GM23338 (cell line): ENCODE measurements at regions not wholly inside any gene's neighbourhood (a gene's known extent, or its start where the extent isn't known, plus 50 kb on each side); places are given as distances from the start of the nearest gene placed in this dataset.

Experiments used
- ATAC-seq: fragments of 200-7000 bp; cut with Tn5 transposase; 3 replicates; pipeline ENCODE4 v1.9.1; 2020
- DNase-seq: peaks from one replicate; pipeline ENCODE4 v3.0.0-alpha.2; 2015; ENCODE audit warnings: low spot score
- H2AFZ ChIP-seq: fragments of 200-600 bp; sonication (generic); 2 replicates; pipeline ENCODE4 v1.8.0; 2016; ENCODE audit warnings: antibody characterized with exemption, mild to moderate bottlenecking, moderate library complexity
- H3F3A ChIP-seq: fragments of 200-600 bp; sonication (generic); replicated peaks from 2 replicates; pipeline ENCODE4 v1.8.0; 2017; ENCODE audit warnings: antibody characterized with exemption, mixed run types, low read depth
- H3K27ac ChIP-seq: fragments of 200-600 bp; sonication (generic); 2 replicates; pipeline ENCODE4 v1.6.1; 2016; ENCODE audit warnings: low read depth
- H3K27me3 ChIP-seq: fragments of 200-600 bp; sonication (generic); 2 replicates; pipeline ENCODE4 v1.8.0; 2016; ENCODE audit warnings: mild to moderate bottlenecking, mixed run types, moderate library complexity; ENCODE audit not compliant: insufficient read depth
- H3K36me3 ChIP-seq: fragments of 200-600 bp; sonication (generic); 2 replicates; pipeline ENCODE4 v1.8.0; 2016; ENCODE audit warnings: mild to moderate bottlenecking; ENCODE audit not compliant: insufficient read depth
- H3K4me1 ChIP-seq: fragments of 200-600 bp; sonication (generic); 2 replicates; pipeline ENCODE4 v1.8.0; 2016; ENCODE audit warnings: mild to moderate bottlenecking, moderate library complexity; ENCODE audit not compliant: insufficient read depth
- H3K4me2 ChIP-seq: fragments of 200-600 bp; sonication (generic); 2 replicates; pipeline ENCODE4 v1.7.1; 2017; ENCODE audit warnings: mixed run types
- H3K4me3 ChIP-seq: fragments of 200-600 bp; sonication (generic); 2 replicates; pipeline ENCODE4 v1.6.1; 2016; ENCODE audit warnings: mixed run types
- H3K79me2 ChIP-seq: fragments of 200-600 bp; sonication (generic); replicated peaks from 2 replicates; pipeline ENCODE4 v1.8.0; 2017; ENCODE audit warnings: mild to moderate bottlenecking; ENCODE audit not compliant: insufficient read depth
- H3K9me2 ChIP-seq: fragments of 200-600 bp; sonication (generic); 2 replicates; pipeline ENCODE4 v1.8.0; 2017; ENCODE audit not compliant: insufficient read depth
- H4K20me1 ChIP-seq: fragments of 200-600 bp; sonication (generic); replicated peaks from 2 replicates; pipeline ENCODE4 v1.8.0; 2017; ENCODE audit warnings: mild to moderate bottlenecking; ENCODE audit not compliant: insufficient read depth
- H3K27ac Mint-ChIP-seq: 2 replicates; pipeline ENCODE4 v1.8.0; 2020; ENCODE audit warnings: inconsistent platforms, mild to moderate bottlenecking, moderate library complexity, mixed read lengths
- H3K27me3 Mint-ChIP-seq: 3 replicates; pipeline ENCODE4 v1.8.0; 2022; ENCODE audit warnings: low read depth, mild to moderate bottlenecking, moderate library complexity, mixed read lengths, inconsistent platforms; ENCODE audit not compliant: insufficient read depth, poor library complexity
- H3K36me3 Mint-ChIP-seq: 3 replicates; pipeline ENCODE4 v1.8.0; 2021; ENCODE audit warnings: low read depth, mild to moderate bottlenecking, inconsistent platforms, moderate library complexity, mixed read lengths
- H3K4me1 Mint-ChIP-seq: 3 replicates; pipeline ENCODE4 v1.8.0; 2020; ENCODE audit warnings: mild to moderate bottlenecking, inconsistent platforms, mixed read lengths
- H3K4me3 Mint-ChIP-seq: 3 replicates; pipeline ENCODE4 v1.8.0; 2021; ENCODE audit warnings: moderate library complexity, mild to moderate bottlenecking, inconsistent platforms, mixed read lengths
- H3K9me3 Mint-ChIP-seq: 3 replicates; pipeline ENCODE4 v1.8.0; 2020; ENCODE audit warnings: moderate library complexity, mild to moderate bottlenecking, inconsistent platforms, mixed read lengths
- CREB1 ChIP-seq: fragments of 250-450 bp; sonication (Bioruptor Pico); IDR thresholded peaks from 2 replicates; pipeline ENCODE4 v1.5.0; 2020; ENCODE audit warnings: low read depth, mild to moderate bottlenecking, moderate library complexity
- EZH2 ChIP-seq: fragments of 200-600 bp; sonication (generic); IDR thresholded peaks from one replicate; pipeline ENCODE4 v1.8.0; 2017; ENCODE audit warnings: antibody characterized with exemption, mild to moderate bottlenecking, low read depth; ENCODE audit not compliant: unreplicated experiment
- EZH2phosphoT487 ChIP-seq: fragments of 200-600 bp; sonication (generic); IDR thresholded peaks from one replicate; pipeline ENCODE4 v1.8.1; 2018; ENCODE audit warnings: antibody characterized with exemption; ENCODE audit not compliant: unreplicated experiment
- JUNB ChIP-seq: IDR thresholded peaks from one replicate; pipeline ENCODE4 v1.6.1; 2016; ENCODE audit warnings: antibody characterized with exemption; ENCODE audit not compliant: unreplicated experiment
- NANOG ChIP-seq: IDR thresholded peaks from 2 replicates; pipeline ENCODE4 v1.6.1; 2016; ENCODE audit warnings: antibody characterized with exemption, borderline replicate concordance
- POLR2AphosphoS5 ChIP-seq: IDR thresholded peaks from 2 replicates; pipeline ENCODE4 v1.6.1; 2016; ENCODE audit warnings: antibody characterized with exemption, low read depth
- STAT1 ChIP-seq: IDR thresholded peaks from one replicate; pipeline ENCODE4 v1.6.1; 2016; ENCODE audit warnings: antibody characterized with exemption; ENCODE audit not compliant: unreplicated experiment
- ZNF114 ChIP-seq: fragments of 250-450 bp; sonication (Bioruptor Pico); IDR thresholded peaks from 2 replicates; pipeline ENCODE4 v1.5.0; 2020; ENCODE audit warnings: mild to moderate bottlenecking, moderate library complexity
- ZNF331 ChIP-seq: fragments of 250-450 bp; sonication (Bioruptor Pico); IDR thresholded peaks from 2 replicates; pipeline ENCODE4 v1.5.0; 2020; ENCODE audit warnings: low read depth, mild to moderate bottlenecking, moderate library complexity
- TF ChIP-seq, protein P1 (sequence below): IDR thresholded peaks from 2 replicates; pipeline ENCODE4 v1.6.1; 2016; ENCODE audit warnings: antibody characterized with exemption
- TF ChIP-seq, protein P2 (sequence below): fragments of 250-450 bp; sonication (Bioruptor Pico); IDR thresholded peaks from 2 replicates; pipeline ENCODE4 v1.5.0; 2020; ENCODE audit warnings: mild to moderate bottlenecking, moderate library complexity
- TF ChIP-seq, protein P3 (sequence below), 2 experiments: fragments of 200-600 bp in 1 of 2; sonication (generic) in 1 of 2; conservative IDR thresholded peaks; 2 replicates each; pipeline versions ENCODE4 v1.5.1 to v1.6.1; 2016 to 2017; ENCODE audit warnings: antibody characterized with exemption in 2 of 2, low read depth in 2 of 2, mild to moderate bottlenecking in 2 of 2, moderate library complexity in 1 of 2
- TF ChIP-seq, protein P4 (sequence below): IDR thresholded peaks from one replicate; pipeline ENCODE4 v1.6.1; 2018; ENCODE audit warnings: antibody characterized with exemption; ENCODE audit not compliant: unreplicated experiment

DNA sequence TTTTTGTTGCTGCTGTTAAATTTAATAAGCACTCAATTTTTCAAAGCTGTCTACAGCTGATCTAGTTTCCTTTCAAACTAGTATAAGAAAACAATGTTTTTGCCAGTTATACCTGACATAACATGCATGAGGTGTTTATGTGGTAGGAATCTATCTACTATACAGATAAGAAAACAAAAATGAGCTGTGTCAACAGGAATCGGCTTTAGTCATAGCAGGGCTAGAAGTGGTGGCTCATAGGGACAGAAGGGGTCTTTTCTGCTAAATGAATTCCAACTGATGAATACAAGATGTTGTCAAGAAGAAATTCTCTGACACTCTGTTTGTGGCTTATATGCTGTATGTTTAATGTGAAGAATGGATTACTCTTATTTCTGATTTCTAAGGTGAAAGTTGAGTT, 55.7 kb upstream of the CLNK start:
- Histone ChIP-seq H2AFZ (no peak overlapping the region), H3K4me1 (no peaks in the 10 kb centered on the region; the same call in 1 of the 2 replicates), H3K9me2 (no peaks in the 10 kb centered on the region), H3F3A (no peaks in the 10 kb centered on the region), H3K4me2 (no peak overlapping the region), H3K27ac (no peak overlapping the region), H3K79me2 (no peaks in the 10 kb centered on the region), H3K36me3 (no peaks in the 10 kb centered on the region), H3K27me3 (no peaks in the 10 kb centered on the region), H4K20me1 (no peaks in the 10 kb centered on the region; the same call in 1 of the 2 replicates), H3K4me3 (no peak overlapping the region)
- Mint-ChIP-seq H3K9me3 (no peaks in the 10 kb centered on the region), H3K27me3 (no peaks in the 10 kb centered on the region), H3K4me1 (peaks cover 9% of the 10 kb centered on the region; the same call in 2 of the 3 replicates), H3K4me3 (no peak overlapping the region), H3K27ac (no peak overlapping the region), H3K36me3 (no peaks in the 10 kb centered on the region)
- ATAC-seq: no peak
- TF ChIP-seq POLR2AphosphoS5 (no peak), EZH2phosphoT487 (no peak), ZNF331 (no peak), NANOG (no peak), EZH2 (no peak), JUNB (no peak), ZNF114 (CRISPR knock-in tag) (no peak), STAT1 (no peak), CREB1 (CRISPR knock-in tag) (no peak)
- TF ChIP-seq, protein P1, sequence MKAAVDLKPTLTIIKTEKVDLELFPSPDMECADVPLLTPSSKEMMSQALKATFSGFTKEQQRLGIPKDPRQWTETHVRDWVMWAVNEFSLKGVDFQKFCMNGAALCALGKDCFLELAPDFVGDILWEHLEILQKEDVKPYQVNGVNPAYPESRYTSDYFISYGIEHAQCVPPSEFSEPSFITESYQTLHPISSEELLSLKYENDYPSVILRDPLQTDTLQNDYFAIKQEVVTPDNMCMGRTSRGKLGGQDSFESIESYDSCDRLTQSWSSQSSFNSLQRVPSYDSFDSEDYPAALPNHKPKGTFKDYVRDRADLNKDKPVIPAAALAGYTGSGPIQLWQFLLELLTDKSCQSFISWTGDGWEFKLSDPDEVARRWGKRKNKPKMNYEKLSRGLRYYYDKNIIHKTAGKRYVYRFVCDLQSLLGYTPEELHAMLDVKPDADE: no peak
- TF ChIP-seq, protein P2, sequence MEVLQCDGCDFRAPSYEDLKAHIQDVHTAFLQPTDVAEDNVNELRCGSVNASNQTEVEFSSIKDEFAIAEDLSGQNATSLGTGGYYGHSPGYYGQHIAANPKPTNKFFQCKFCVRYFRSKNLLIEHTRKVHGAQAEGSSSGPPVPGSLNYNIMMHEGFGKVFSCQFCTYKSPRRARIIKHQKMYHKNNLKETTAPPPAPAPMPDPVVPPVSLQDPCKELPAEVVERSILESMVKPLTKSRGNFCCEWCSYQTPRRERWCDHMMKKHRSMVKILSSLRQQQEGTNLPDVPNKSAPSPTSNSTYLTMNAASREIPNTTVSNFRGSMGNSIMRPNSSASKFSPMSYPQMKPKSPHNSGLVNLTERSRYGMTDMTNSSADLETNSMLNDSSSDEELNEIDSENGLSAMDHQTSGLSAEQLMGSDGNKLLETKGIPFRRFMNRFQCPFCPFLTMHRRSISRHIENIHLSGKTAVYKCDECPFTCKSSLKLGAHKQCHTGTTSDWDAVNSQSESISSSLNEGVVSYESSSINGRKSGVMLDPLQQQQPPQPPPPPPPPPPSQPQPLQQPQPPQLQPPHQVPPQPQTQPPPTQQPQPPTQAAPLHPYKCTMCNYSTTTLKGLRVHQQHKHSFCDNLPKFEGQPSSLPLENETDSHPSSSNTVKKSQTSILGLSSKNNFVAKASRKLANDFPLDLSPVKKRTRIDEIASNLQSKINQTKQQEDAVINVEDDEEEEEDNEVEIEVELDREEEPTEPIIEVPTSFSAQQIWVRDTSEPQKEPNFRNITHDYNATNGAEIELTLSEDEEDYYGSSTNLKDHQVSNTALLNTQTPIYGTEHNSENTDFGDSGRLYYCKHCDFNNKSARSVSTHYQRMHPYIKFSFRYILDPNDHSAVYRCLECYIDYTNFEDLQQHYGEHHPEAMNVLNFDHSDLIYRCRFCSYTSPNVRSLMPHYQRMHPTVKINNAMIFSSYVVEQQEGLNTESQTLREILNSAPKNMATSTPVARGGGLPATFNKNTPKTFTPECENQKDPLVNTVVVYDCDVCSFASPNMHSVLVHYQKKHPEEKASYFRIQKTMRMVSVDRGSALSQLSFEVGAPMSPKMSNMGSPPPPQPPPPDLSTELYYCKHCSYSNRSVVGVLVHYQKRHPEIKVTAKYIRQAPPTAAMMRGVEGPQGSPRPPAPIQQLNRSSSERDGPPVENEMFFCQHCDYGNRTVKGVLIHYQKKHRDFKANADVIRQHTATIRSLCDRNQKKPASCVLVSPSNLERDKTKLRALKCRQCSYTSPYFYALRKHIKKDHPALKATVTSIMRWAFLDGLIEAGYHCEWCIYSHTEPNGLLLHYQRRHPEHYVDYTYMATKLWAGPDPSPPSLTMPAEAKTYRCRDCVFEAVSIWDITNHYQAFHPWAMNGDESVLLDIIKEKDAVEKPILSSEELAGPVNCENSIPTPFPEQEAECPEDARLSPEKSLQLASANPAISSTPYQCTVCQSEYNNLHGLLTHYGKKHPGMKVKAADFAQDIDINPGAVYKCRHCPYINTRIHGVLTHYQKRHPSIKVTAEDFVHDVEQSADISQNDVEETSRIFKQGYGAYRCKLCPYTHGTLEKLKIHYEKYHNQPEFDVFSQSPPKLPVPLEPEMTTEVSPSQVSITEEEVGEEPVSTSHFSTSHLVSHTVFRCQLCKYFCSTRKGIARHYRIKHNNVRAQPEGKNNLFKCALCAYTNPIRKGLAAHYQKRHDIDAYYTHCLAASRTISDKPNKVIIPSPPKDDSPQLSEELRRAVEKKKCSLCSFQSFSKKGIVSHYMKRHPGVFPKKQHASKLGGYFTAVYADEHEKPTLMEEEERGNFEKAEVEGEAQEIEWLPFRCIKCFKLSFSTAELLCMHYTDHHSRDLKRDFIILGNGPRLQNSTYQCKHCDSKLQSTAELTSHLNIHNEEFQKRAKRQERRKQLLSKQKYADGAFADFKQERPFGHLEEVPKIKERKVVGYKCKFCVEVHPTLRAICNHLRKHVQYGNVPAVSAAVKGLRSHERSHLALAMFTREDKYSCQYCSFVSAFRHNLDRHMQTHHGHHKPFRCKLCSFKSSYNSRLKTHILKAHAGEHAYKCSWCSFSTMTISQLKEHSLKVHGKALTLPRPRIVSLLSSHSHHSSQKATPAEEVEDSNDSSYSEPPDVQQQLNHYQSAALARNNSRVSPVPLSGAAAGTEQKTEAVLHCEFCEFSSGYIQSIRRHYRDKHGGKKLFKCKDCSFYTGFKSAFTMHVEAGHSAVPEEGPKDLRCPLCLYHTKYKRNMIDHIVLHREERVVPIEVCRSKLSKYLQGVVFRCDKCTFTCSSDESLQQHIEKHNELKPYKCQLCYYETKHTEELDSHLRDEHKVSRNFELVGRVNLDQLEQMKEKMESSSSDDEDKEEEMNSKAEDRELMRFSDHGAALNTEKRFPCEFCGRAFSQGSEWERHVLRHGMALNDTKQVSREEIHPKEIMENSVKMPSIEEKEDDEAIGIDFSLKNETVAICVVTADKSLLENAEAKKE: no peak
- TF ChIP-seq, protein P3, sequence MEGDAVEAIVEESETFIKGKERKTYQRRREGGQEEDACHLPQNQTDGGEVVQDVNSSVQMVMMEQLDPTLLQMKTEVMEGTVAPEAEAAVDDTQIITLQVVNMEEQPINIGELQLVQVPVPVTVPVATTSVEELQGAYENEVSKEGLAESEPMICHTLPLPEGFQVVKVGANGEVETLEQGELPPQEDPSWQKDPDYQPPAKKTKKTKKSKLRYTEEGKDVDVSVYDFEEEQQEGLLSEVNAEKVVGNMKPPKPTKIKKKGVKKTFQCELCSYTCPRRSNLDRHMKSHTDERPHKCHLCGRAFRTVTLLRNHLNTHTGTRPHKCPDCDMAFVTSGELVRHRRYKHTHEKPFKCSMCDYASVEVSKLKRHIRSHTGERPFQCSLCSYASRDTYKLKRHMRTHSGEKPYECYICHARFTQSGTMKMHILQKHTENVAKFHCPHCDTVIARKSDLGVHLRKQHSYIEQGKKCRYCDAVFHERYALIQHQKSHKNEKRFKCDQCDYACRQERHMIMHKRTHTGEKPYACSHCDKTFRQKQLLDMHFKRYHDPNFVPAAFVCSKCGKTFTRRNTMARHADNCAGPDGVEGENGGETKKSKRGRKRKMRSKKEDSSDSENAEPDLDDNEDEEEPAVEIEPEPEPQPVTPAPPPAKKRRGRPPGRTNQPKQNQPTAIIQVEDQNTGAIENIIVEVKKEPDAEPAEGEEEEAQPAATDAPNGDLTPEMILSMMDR (conservative IDR thresholded peaks at IDR 0.05; ENCODE audit: low read depth in 2 of 2): no peak
- TF ChIP-seq, protein P4, sequence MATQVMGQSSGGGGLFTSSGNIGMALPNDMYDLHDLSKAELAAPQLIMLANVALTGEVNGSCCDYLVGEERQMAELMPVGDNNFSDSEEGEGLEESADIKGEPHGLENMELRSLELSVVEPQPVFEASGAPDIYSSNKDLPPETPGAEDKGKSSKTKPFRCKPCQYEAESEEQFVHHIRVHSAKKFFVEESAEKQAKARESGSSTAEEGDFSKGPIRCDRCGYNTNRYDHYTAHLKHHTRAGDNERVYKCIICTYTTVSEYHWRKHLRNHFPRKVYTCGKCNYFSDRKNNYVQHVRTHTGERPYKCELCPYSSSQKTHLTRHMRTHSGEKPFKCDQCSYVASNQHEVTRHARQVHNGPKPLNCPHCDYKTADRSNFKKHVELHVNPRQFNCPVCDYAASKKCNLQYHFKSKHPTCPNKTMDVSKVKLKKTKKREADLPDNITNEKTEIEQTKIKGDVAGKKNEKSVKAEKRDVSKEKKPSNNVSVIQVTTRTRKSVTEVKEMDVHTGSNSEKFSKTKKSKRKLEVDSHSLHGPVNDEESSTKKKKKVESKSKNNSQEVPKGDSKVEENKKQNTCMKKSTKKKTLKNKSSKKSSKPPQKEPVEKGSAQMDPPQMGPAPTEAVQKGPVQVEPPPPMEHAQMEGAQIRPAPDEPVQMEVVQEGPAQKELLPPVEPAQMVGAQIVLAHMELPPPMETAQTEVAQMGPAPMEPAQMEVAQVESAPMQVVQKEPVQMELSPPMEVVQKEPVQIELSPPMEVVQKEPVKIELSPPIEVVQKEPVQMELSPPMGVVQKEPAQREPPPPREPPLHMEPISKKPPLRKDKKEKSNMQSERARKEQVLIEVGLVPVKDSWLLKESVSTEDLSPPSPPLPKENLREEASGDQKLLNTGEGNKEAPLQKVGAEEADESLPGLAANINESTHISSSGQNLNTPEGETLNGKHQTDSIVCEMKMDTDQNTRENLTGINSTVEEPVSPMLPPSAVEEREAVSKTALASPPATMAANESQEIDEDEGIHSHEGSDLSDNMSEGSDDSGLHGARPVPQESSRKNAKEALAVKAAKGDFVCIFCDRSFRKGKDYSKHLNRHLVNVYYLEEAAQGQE: no peak
- no peak for DNase-seq
